ENCODE measurements at regions not wholly inside any gene's neighbourhood (a gene's known extent, or its start where the extent isn't known, plus 50 kb on each side); places are given as distances from the start of the nearest gene placed in this dataset.

DNA sequence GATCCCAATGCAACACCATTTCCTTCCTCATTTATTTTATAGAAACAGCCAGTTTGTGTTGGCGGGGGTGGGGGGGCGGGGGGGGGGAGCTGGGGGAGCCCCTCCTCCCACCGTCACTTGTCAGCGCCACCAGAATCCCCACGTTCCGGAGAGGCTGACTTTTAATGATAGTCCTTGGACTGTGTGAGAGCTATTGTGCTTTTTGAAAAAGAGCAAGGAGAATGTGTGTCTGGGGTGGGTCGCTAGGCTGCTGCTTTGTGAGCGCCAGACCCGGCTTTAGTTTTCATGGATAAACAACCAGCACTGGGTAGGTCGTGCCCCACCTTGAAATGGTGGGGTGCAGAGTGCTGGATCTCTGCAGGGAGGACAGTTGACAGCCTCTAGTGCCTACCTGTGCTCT lies 135.0 kb upstream of the ONECUT1 start:
- H3K36me3 ChIP-seq (ENCODE audit: insufficient read depth, low read length), result no peaks in the 10 kb centered on the region
- H2AFZ ChIP-seq (ENCODE audit: low read depth, low read length), result no peak overlapping the region
- no peaks in the 10 kb centered on the region for H3K27me3 ChIP-seq (ENCODE audit: insufficient read depth, low read length, poor library complexity)
- H3K4me2 ChIP-seq (ENCODE audit: insufficient read depth, low read length), result no peak overlapping the region
- no peak overlapping the region for H3K27ac ChIP-seq (ENCODE audit: low read length)
- DNase-seq, result no peak
- no peak overlapping the region for H3K9ac ChIP-seq (ENCODE audit: low read depth, low read length)
- no peak overlapping the region for H3K4me3 ChIP-seq (ENCODE audit: low read depth in 1 of 2, low read length in 2 of 2)
- H3K79me2 ChIP-seq (ENCODE audit: insufficient read depth, low read length), result no peaks in the 10 kb centered on the region
- H4K20me1 ChIP-seq (ENCODE audit: insufficient read depth, low read length), result no peaks in the 10 kb centered on the region
- no peak for ATAC-seq (ENCODE audit: insufficient read depth, low read depth)
- no peaks in the 10 kb centered on the region for H3K4me1 ChIP-seq (ENCODE audit: insufficient read depth, low read length)
- no peak for TF ChIP-seq EZH2 (IDR thresholded peaks at IDR 0.05; ENCODE audit: borderline replicate concordance, low read depth, low read length, severe bottlenecking)
- TF ChIP-seq, protein P1, sequence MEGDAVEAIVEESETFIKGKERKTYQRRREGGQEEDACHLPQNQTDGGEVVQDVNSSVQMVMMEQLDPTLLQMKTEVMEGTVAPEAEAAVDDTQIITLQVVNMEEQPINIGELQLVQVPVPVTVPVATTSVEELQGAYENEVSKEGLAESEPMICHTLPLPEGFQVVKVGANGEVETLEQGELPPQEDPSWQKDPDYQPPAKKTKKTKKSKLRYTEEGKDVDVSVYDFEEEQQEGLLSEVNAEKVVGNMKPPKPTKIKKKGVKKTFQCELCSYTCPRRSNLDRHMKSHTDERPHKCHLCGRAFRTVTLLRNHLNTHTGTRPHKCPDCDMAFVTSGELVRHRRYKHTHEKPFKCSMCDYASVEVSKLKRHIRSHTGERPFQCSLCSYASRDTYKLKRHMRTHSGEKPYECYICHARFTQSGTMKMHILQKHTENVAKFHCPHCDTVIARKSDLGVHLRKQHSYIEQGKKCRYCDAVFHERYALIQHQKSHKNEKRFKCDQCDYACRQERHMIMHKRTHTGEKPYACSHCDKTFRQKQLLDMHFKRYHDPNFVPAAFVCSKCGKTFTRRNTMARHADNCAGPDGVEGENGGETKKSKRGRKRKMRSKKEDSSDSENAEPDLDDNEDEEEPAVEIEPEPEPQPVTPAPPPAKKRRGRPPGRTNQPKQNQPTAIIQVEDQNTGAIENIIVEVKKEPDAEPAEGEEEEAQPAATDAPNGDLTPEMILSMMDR (IDR thresholded peaks at IDR 0.05; ENCODE audit: borderline replicate concordance, extremely low read depth, low read length, poor library complexity, severe bottlenecking), result no peak
- H3K9me3 ChIP-seq (ENCODE audit: insufficient read depth, low read length, severe bottlenecking), result no peaks in the 10 kb centered on the region

DNA sequence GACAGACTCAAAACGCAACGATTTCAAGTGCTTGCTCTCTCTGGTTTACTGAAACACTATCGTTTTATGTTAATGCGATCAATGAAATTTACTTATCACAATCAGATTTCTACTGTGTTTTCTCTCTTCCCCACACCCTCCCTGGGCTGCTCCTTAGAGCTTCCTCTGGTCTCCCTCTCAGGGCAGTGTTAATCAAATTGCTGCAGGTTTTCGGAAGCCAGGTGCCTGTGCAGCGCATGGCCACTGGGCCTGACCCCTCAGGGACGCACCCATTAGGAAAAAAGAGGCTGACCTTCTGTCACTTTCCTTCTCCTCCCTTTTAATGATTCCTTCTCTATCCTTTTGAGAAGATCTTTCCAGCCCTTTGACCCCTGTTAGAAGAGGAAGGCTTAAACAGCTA lies 134.5 kb upstream of the ONECUT1 start:
- no peak overlapping the region for H3K9ac ChIP-seq (ENCODE audit: low read depth, low read length)
- DNase-seq, result no peak
- H4K20me1 ChIP-seq (ENCODE audit: insufficient read depth, low read length), result no peaks in the 10 kb centered on the region
- no peak overlapping the region for H3K4me3 ChIP-seq (ENCODE audit: low read depth in 1 of 2, low read length in 2 of 2)
- H3K9me3 ChIP-seq (ENCODE audit: insufficient read depth, low read length, severe bottlenecking), result no peaks in the 10 kb centered on the region
- H2AFZ ChIP-seq (ENCODE audit: low read depth, low read length), result no peak overlapping the region
- ATAC-seq (ENCODE audit: insufficient read depth, low read depth), result no peak
- H3K4me2 ChIP-seq (ENCODE audit: insufficient read depth, low read length), result no peak overlapping the region
- no peaks in the 10 kb centered on the region for H3K27me3 ChIP-seq (ENCODE audit: insufficient read depth, low read length, poor library complexity)
- no peaks in the 10 kb centered on the region for H3K79me2 ChIP-seq (ENCODE audit: insufficient read depth, low read length)
- TF ChIP-seq, protein P1 (IDR thresholded peaks at IDR 0.05; ENCODE audit: borderline replicate concordance, extremely low read depth, low read length, poor library complexity, severe bottlenecking), result no peak
- no peak for TF ChIP-seq EZH2 (IDR thresholded peaks at IDR 0.05; ENCODE audit: borderline replicate concordance, low read depth, low read length, severe bottlenecking)
- H3K27ac ChIP-seq (ENCODE audit: low read length), result no peak overlapping the region
- H3K36me3 ChIP-seq (ENCODE audit: insufficient read depth, low read length), result no peaks in the 10 kb centered on the region
- no peaks in the 10 kb centered on the region for H3K4me1 ChIP-seq (ENCODE audit: insufficient read depth, low read length)

DNA sequence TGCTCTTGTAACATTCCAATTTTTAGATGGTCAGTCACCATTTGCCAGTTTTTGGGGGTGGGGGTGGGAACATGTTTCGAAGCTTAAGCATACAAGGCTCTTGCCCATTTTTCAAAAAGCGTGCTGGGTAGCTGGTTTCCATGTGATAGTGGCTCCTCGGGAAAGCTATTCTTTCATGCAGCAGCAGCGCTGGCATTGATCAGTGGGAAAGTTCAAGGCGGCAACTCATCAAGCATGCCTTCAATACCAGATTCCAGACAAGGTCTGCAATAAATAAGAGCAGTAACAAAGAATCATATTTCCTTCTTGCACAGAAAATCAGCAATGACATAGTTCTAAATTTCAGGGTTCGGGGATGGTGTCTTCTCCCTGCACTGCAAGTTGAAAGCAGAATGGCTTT lies 133.5 kb upstream of the ONECUT1 start:
- Histone ChIP-seq H3K4me2 (ENCODE audit: insufficient read depth, low read length) (no peak overlapping the region), H3K9me3 (ENCODE audit: insufficient read depth, low read length, severe bottlenecking) (no peaks in the 10 kb centered on the region), H3K9ac (ENCODE audit: low read depth, low read length) (no peak overlapping the region), H3K4me3 (ENCODE audit: low read depth in 1 of 2, low read length in 2 of 2) (no peak overlapping the region), H3K4me1 (ENCODE audit: insufficient read depth, low read length) (no peaks in the 10 kb centered on the region), H4K20me1 (ENCODE audit: insufficient read depth, low read length) (no peaks in the 10 kb centered on the region), H3K27me3 (ENCODE audit: insufficient read depth, low read length, poor library complexity) (no peaks in the 10 kb centered on the region), H2AFZ (ENCODE audit: low read depth, low read length) (no peak overlapping the region), H3K36me3 (ENCODE audit: insufficient read depth, low read length) (no peaks in the 10 kb centered on the region), H3K79me2 (ENCODE audit: insufficient read depth, low read length) (no peaks in the 10 kb centered on the region), H3K27ac (ENCODE audit: low read length) (no peak overlapping the region)
- ATAC-seq (ENCODE audit: insufficient read depth, low read depth) (no peak), DNase-seq (no peak)
- TF ChIP-seq, protein P1 (IDR thresholded peaks at IDR 0.05; ENCODE audit: borderline replicate concordance, extremely low read depth, low read length, poor library complexity, severe bottlenecking), result no peak
- TF ChIP-seq EZH2 (IDR thresholded peaks at IDR 0.05; ENCODE audit: borderline replicate concordance, low read depth, low read length, severe bottlenecking), result no peak

DNA sequence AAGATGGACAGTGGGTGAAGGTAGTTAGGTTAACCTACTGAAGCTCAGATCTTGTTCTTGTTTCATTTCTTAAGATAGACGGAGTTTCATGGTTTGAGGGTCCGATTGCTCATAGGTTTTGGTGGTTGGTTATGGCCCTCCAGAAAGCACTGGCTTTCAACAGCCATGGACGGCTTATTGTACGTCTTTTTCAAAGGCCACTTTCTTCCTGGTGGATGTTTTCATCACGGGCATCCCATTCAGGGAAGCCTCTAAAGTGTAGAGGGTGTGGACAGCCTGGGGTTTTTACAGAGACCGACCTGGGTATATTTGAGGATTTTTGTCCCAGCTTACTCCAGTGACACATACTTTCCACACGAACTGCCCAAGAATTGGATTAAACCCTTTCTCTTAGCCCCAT lies 132.7 kb upstream of the ONECUT1 start:
- no peaks in the 10 kb centered on the region for H3K4me1 ChIP-seq (ENCODE audit: insufficient read depth, low read length)

More for the DNA sequence above, 132.7 kb upstream of the ONECUT1 start:
- Histone ChIP-seq H3K27me3 (ENCODE audit: insufficient read depth, low read length, poor library complexity) (no peaks in the 10 kb centered on the region), H3K9me3 (ENCODE audit: insufficient read depth, low read length, severe bottlenecking) (no peaks in the 10 kb centered on the region), H3K4me2 (ENCODE audit: insufficient read depth, low read length) (no peak overlapping the region), H3K4me3 (ENCODE audit: low read depth in 1 of 2, low read length in 2 of 2) (no peak overlapping the region), H3K9ac (ENCODE audit: low read depth, low read length) (no peak overlapping the region), H3K36me3 (ENCODE audit: insufficient read depth, low read length) (no peaks in the 10 kb centered on the region), H2AFZ (ENCODE audit: low read depth, low read length) (no peak overlapping the region), H4K20me1 (ENCODE audit: insufficient read depth, low read length) (no peaks in the 10 kb centered on the region), H3K79me2 (ENCODE audit: insufficient read depth, low read length) (no peaks in the 10 kb centered on the region), H3K27ac (ENCODE audit: low read length) (no peak overlapping the region)
- DNase-seq, result no peak
- ATAC-seq (ENCODE audit: insufficient read depth, low read depth), result no peak
- TF ChIP-seq, protein P1 (IDR thresholded peaks at IDR 0.05; ENCODE audit: borderline replicate concordance, extremely low read depth, low read length, poor library complexity, severe bottlenecking), result no peak
